ENCODE measurements at regions not wholly inside any gene's neighbourhood (a gene's known extent, or its start where the extent isn't known, plus 50 kb on each side); places are given as distances from the start of the nearest gene placed in this dataset.
"Not testable (repeated sequence)": the region's sequence is repeated elsewhere in the genome, so short reads cannot be mapped to it uniquely, and the experiment has no call there.

GRCh38 chr13:81388400-81388799 lies 1047.5 kb upstream of the SPRY2 start:
- no peak for DNase-seq (ENCODE audit: low read depth)

- no peak for DNase-seq (ENCODE audit: low read depth)
Observed at GRCh38 chr13:81383444-81383843, 1042.5 kb upstream of the SPRY2 start.

- DNase-seq (ENCODE audit: low read depth) = no peak
Observed at GRCh38 chr13:81382246-81382645, 1041.3 kb upstream of the SPRY2 start.

- no peak for DNase-seq (ENCODE audit: low read depth)
Observed at GRCh38 chr13:81381560-81381959, 1040.6 kb upstream of the SPRY2 start.

GRCh38 chr13:81379183-81379582 lies 1038.3 kb upstream of the SPRY2 start:
- no peak for DNase-seq (ENCODE audit: low read depth)

GRCh38 chr13:81377921-81378320 lies 1037.0 kb upstream of the SPRY2 start:
- DNase-seq (ENCODE audit: low read depth) = no peak

- no peak for DNase-seq (ENCODE audit: low read depth)
Observed at GRCh38 chr13:81375709-81376108, 1034.8 kb upstream of the SPRY2 start.

- DNase-seq (ENCODE audit: low read depth) = not testable (repeated sequence)
Observed at GRCh38 chr13:81362711-81363110, 1021.8 kb upstream of the SPRY2 start.

- DNase-seq (ENCODE audit: low read depth) = no peak
Observed at GRCh38 chr13:81350056-81350455, 1009.1 kb upstream of the SPRY2 start.

- not testable (repeated sequence) for DNase-seq (ENCODE audit: low read depth)
Observed at GRCh38 chr13:81340118-81341069, 999.5 kb upstream of the SPRY2 start.

GRCh38 chr13:81339666-81340065 lies 998.7 kb upstream of the SPRY2 start:
- DNase-seq (ENCODE audit: low read depth) = not testable (repeated sequence)

GRCh38 chr13:81334481-81334880 lies 993.6 kb upstream of the SPRY2 start:
- no peak for DNase-seq (ENCODE audit: low read depth)

- DNase-seq (ENCODE audit: low read depth) = no peak
Observed at GRCh38 chr13:81326913-81327312, 986.0 kb upstream of the SPRY2 start.

- DNase-seq (ENCODE audit: low read depth) = no peak
Observed at GRCh38 chr13:81320516-81320915, 979.6 kb upstream of the SPRY2 start.

- DNase-seq (ENCODE audit: low read depth) = no peak
Observed at GRCh38 chr13:81319351-81319750, 978.4 kb upstream of the SPRY2 start.

- DNase-seq (ENCODE audit: low read depth) = no peak
Observed at GRCh38 chr13:81318231-81319019, 977.5 kb upstream of the SPRY2 start.

- no peak for DNase-seq (ENCODE audit: low read depth)
Observed at GRCh38 chr13:81314461-81314860, 973.5 kb upstream of the SPRY2 start.

GRCh38 chr13:81305928-81306327 lies 965.0 kb upstream of the SPRY2 start:
- no peak for DNase-seq (ENCODE audit: low read depth)

GRCh38 chr13:81304121-81304659 lies 963.3 kb upstream of the SPRY2 start:
- DNase-seq (ENCODE audit: low read depth) = no peak

- no peak for DNase-seq (ENCODE audit: low read depth)
Observed at GRCh38 chr13:81302677-81303076, 961.8 kb upstream of the SPRY2 start.

- DNase-seq (ENCODE audit: low read depth) = no peak
Observed at GRCh38 chr13:81302125-81302524, 961.2 kb upstream of the SPRY2 start.

GRCh38 chr13:81295177-81295576 lies 954.3 kb upstream of the SPRY2 start:
- DNase-seq (ENCODE audit: low read depth) = no peak
